SJCRH30 (cell line): ENCODE measurements at regions not wholly inside any gene's neighbourhood (a gene's known extent, or its start where the extent isn't known, plus 50 kb on each side); places are given as distances from the start of the nearest gene placed in this dataset.
A peak's percentile ranks its signal among the peaks of the same experiment; 100 is the strongest.
"Not testable (repeated sequence)": the region's sequence is repeated elsewhere in the genome, so short reads cannot be mapped to it uniquely, and the experiment has no call there.

Experiments used
- DNase-seq, 2 experiments: peaks; one replicate each; pipeline ENCODE4 v3.0.0-alpha.2; 2015 to 2020
- H3K27ac ChIP-seq: fragments of 250-450 bp; sonication (Bioruptor Pico); 2 replicates; pipeline ENCODE4 v1.5.1; 2020; ENCODE audit warnings: mild to moderate bottlenecking, moderate library complexity
- H3K27me3 ChIP-seq: fragments of 250-450 bp; sonication (Bioruptor Pico); 2 replicates; pipeline ENCODE4 v1.5.1; 2020; ENCODE audit warnings: mild to moderate bottlenecking, moderate library complexity
- H3K36me3 ChIP-seq: fragments of 250-450 bp; sonication (Bioruptor Pico); 2 replicates; pipeline ENCODE4 v1.5.1; 2020; ENCODE audit warnings: mild to moderate bottlenecking, moderate library complexity
- H3K4me1 ChIP-seq: fragments of 250-450 bp; sonication (Bioruptor Pico); 2 replicates; pipeline ENCODE4 v1.5.1; 2020; ENCODE audit warnings: mild to moderate bottlenecking, moderate library complexity
- H3K4me3 ChIP-seq: fragments of 250-450 bp; sonication (Bioruptor Pico); 2 replicates; pipeline ENCODE4 v1.5.1; 2020; ENCODE audit warnings: mild to moderate bottlenecking, moderate library complexity
- H3K9me3 ChIP-seq: fragments of 250-450 bp; sonication (Bioruptor Pico); replicated peaks from 2 replicates; pipeline ENCODE4 v1.5.1; 2020; ENCODE audit warnings: mild to moderate bottlenecking, moderate library complexity

DNA sequence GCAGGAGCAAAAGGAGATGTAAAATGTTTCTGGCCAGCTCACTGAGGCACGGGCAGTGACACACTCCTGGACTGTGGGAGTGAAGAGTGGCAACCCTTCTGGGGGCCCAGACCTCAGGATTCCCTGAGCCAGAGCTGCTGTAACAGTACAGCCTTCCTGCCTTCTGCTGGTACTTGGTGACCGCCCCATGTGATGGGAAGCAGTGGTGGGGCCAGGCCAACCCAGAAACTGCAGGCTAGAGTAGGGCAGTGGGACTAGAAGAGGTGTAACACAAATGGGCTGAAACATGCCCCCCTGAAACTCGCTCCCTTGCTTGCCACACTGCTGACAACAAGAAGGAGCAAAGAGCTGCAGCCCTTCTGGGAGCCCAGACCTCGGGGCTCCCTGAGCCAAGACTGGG, 217.1 kb upstream of the TRPC4 start:
- no peaks in the 10 kb centered on the region for H3K36me3 ChIP-seq
- H3K4me3 ChIP-seq = no peak overlapping the region
- H3K4me1 ChIP-seq = no peaks in the 10 kb centered on the region
- no peak for DNase-seq
- H3K27me3 ChIP-seq = no peaks in the 10 kb centered on the region
- no peaks in the 10 kb centered on the region for H3K9me3 ChIP-seq
- no peak overlapping the region for H3K27ac ChIP-seq

DNA sequence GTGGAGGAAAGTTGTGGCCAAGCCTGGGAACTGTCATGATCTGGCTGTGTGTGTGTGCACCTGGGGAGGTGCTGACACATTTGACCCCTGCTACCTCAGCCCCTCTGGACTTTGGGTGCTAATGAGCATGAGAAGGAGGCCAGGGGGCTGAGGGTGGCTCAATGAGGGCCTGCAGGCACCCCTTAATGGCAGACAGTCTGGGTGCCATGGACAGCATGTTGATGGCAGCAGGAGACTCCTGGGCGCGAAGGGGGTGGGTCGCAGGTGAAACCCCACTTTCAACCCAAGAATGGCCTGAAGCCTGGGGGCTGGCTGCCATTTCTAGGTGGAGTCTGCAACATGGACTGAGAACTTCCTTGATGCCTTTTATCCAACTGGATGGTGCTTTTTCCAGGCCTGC, 216.4 kb upstream of the TRPC4 start:
- no peaks in the 10 kb centered on the region for H3K27me3 ChIP-seq
- no peaks in the 10 kb centered on the region for H3K9me3 ChIP-seq
- no peak overlapping the region for H3K27ac ChIP-seq
- no peak overlapping the region for H3K4me3 ChIP-seq
- H3K4me1 ChIP-seq = no peaks in the 10 kb centered on the region
- no peak for DNase-seq
- no peaks in the 10 kb centered on the region for H3K36me3 ChIP-seq

DNA sequence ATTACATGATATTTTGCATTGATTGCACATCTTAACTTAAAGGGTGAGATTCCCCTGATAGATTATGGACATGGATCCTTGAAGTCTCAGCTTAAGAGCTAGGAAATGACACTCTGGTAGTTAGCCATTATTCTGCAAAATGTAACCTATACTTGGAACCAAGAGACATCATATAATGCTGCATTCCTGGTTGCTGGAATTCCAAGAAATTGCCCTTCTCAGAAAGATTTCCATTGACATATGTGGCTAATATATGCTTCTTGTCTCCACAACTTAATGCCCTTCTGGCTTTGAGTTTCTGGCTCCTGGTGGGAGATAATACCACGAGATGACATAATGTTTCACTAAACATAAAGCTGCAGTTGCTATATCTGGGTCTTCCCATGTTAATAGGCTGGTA, 204.4 kb upstream of the TRPC4 start:
- Histone ChIP-seq H3K27ac (no peak overlapping the region), H3K27me3 (no peaks in the 10 kb centered on the region), H3K4me3 (no peak overlapping the region), H3K36me3 (no peaks in the 10 kb centered on the region), H3K4me1 (no peaks in the 10 kb centered on the region), H3K9me3 (no peaks in the 10 kb centered on the region)
- no peak for DNase-seq

DNA sequence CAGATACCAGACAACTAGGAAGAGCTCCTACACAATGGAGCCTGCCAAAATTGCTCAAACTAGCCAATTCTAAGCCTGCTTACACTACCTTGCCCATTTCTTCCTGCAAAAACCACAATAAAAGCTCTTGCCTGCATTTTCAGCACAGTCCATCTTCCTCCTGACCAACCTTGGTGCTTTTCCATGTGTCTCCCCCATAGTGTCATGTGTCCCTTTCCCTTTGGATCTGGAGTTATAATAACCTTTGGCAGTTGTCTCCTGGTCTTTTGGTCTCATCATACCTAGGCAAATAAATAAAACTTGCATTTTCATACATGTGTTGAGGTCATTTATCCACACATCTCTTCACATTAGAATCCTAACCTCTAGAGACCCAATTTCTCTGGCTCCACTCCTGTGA, 203.1 kb upstream of the TRPC4 start:
- no peaks in the 10 kb centered on the region for H3K27me3 ChIP-seq
- no peaks in the 10 kb centered on the region for H3K36me3 ChIP-seq

DNA sequence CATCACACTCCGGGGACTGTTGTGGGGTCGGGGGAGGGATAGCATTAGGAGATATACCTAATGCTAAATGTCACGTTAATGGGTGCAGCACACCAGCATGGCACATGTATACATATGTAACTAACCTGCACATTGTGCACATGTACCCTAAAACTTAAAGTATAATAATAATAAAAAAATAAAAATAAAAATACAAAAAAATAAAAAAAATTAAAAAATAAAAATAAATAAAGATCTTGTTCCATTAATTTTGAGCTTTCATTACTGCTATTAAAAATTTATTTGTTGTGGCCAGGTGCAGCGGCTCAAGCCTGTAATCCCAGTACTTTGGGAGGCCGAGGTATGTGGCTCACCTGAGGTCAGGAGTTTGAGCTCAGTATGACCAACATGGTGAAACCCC, 201.8 kb upstream of the TRPC4 start:
- not testable (repeated sequence) for H3K4me3 ChIP-seq, H3K27me3 ChIP-seq, H3K27ac ChIP-seq, H3K36me3 ChIP-seq, DNase-seq, H3K4me1 ChIP-seq, H3K9me3 ChIP-seq

More for the DNA sequence above, 203.1 kb upstream of the TRPC4 start:
- Histone ChIP-seq H3K9me3 (no peaks in the 10 kb centered on the region), H3K4me1 (no peaks in the 10 kb centered on the region), H3K4me3 (no peak overlapping the region), H3K27ac (no peak overlapping the region)
- no peak for DNase-seq

DNA sequence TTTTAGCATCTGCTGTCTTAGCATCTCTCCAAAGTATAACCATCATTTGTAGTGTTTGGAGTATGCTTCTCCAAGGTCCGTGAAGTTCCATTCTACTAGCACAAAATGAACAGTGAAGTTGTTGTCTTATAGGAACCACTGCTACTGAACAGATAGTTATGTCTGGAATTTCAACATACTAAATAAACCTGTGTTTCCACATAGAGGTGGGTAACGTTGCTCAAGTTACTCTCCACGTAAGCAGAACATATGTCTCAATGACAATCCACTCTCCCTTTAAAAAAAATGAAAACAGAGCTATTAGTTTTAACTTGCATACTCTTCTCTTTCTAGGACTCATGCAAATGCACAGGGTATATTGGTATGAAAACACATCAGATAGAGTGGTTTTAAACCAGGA, 184.3 kb upstream of the TRPC4 start:
- Histone ChIP-seq H3K9me3 (no peaks in the 10 kb centered on the region), H3K27ac (no peak overlapping the region), H3K4me1 (no peaks in the 10 kb centered on the region), H3K4me3 (no peak overlapping the region), H3K27me3 (no peaks in the 10 kb centered on the region), H3K36me3 (no peaks in the 10 kb centered on the region)
- DNase-seq = no peak

DNA sequence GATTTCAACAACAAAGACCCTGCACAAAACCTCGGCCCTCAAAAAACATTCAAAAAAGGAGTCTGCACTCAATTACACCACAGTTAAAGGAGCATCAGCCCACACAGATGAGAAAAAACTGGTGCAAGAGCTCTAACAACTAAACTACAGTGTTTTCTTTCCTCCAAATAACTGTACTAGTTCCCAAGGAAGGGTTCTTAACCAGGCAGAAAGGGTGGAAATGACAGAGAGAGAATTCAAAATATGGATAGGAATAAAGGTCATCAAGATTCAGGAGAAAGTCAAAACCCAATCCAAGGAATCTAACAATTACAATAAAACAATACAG, 176.4 kb upstream of the TRPC4 start:
- DNase-seq = no peak
- H3K27me3 ChIP-seq = no peaks in the 10 kb centered on the region
- no peak overlapping the region for H3K27ac ChIP-seq
- no peaks in the 10 kb centered on the region for H3K9me3 ChIP-seq
- H3K4me3 ChIP-seq = no peak overlapping the region
- no peaks in the 10 kb centered on the region for H3K4me1 ChIP-seq
- H3K36me3 ChIP-seq = no peaks in the 10 kb centered on the region

DNA sequence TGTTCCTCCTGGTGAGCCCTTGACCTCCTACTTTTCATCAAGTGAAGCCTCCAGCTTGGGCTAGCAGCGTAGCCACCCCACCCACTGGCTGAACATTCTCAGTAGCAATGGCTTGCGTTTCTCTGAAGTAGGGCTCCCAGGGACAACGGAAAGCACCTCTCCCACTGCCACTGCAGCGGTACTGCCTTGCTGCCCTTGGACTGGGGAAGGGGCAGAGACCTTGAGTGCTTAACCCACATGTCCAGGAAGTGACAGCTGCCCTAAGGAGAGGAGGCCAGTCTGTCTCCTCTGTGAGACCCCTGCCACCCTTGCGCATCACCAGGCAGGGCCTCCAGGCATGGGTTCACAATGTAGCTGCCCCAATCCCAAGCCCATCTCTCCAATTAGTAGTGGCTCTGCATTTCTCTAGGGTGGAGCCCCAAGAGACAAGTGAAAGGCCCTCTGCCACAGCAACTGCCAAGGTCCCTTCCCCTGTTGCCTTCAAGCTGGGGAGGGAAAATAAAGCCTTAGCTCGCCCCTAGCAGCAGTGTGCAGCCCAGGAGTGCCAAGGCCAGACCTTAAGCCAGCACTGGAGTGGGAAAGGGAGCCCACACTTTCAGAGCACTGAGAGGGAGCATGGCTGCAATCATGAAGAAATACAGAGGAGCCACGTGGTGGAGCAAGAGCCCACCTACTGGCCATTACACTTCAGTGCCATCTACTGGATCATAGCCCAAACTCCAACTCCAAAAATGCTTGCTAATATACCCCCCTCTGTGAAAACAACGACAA, 175.9 kb upstream of the TRPC4 start:
- Histone ChIP-seq H3K27ac (no peak overlapping the region), H3K4me3 (no peak overlapping the region), H3K36me3 (no peaks in the 10 kb centered on the region), H3K9me3 (no peaks in the 10 kb centered on the region), H3K27me3 (no peaks in the 10 kb centered on the region), H3K4me1 (no peaks in the 10 kb centered on the region)
- peak; percentile 22 to 67 for DNase-seq

DNA sequence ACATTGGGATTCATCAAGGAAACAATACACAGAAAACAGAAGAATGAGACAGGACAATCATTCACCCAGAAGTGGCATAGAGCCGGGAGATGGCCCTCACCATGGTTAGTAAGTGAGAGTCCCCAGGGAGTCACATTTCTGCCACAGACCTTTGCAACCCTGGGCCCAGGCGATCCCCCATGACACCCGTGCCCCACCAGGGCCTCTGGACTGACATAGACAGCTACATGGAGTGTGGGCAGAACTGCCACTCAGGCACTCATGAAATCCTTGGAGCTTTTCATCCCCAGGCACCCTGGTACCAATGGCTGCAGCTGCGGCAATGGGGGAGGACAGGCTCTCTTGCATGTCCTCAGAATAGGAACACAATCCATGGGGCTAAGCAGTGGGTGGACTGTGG, 174.5 kb upstream of the TRPC4 start:
- no peaks in the 10 kb centered on the region for H3K4me1 ChIP-seq
- no peak for DNase-seq
- no peaks in the 10 kb centered on the region for H3K27me3 ChIP-seq
- no peak overlapping the region for H3K4me3 ChIP-seq
- H3K36me3 ChIP-seq = no peaks in the 10 kb centered on the region
- H3K27ac ChIP-seq = no peak overlapping the region
- no peaks in the 10 kb centered on the region for H3K9me3 ChIP-seq

DNA sequence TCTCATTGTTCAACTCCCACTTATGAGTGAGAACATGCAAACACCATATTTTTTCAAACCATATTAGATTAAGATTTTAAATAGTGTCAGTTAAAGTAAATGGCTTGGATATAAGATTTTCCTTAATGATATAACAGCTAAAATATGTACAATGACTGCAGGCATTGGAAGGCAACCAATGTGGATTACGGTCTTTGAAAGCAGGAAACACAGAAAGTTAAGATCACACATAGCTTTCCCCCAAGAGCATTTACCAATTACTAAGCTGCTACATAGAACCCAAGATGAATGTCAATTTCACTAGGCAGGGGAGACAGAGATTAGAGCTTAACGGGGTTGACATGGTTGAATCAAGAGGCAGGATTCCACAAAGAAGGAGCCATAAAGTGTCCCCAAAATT, 173.2 kb upstream of the TRPC4 start:
- Histone ChIP-seq H3K4me3 (no peak overlapping the region), H3K9me3 (no peaks in the 10 kb centered on the region), H3K27me3 (no peaks in the 10 kb centered on the region), H3K27ac (no peak overlapping the region), H3K4me1 (no peaks in the 10 kb centered on the region), H3K36me3 (no peaks in the 10 kb centered on the region)
- DNase-seq = no peak

DNA sequence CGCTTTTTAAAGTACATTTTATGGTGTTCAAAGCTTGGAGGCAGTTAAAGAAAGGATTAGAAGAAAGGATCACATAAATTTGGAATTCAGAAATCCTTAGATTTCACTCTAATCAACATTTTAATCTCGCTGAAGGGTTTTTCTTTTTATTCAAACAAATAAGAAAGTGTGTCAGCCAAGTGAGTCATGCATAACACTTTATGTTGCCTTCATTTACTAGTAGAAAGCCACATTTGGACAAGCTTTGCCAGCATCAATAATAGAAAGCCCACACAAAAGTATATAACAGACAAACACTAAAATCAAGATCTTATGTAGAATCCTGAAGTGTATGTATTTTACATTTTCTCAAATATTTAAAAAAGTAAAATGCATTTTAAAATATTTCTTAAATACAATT, 154.9 kb upstream of the TRPC4 start:
- no peaks in the 10 kb centered on the region for H3K27me3 ChIP-seq
- H3K4me3 ChIP-seq = no peak overlapping the region
- no peaks in the 10 kb centered on the region for H3K4me1 ChIP-seq
- H3K27ac ChIP-seq = no peak overlapping the region
- no peak for DNase-seq
- no peaks in the 10 kb centered on the region for H3K9me3 ChIP-seq
- H3K36me3 ChIP-seq = no peaks in the 10 kb centered on the region

DNA sequence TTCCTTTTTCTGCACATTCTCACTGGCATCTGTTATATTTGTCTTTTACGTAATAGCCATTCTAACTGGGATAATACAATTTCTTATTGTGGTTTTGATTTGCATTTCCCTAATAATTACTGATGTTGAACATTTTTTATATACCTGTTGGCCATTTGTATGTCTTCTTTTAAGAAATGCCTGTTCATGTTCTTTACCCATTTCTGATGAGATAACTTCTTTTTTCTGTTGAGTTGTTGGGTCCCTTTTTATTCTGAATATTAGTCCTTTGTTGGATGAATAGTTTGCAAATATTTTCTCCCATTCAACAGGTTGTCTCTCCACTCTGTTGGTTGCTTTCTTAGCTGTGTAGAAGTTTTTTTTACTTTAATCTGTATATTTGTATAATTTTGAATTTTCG, 147.7 kb upstream of the TRPC4 start:
- Histone ChIP-seq H3K9me3 (no peaks in the 10 kb centered on the region), H3K4me3 (no peak overlapping the region), H3K27me3 (no peaks in the 10 kb centered on the region), H3K27ac (no peak overlapping the region), H3K4me1 (no peaks in the 10 kb centered on the region), H3K36me3 (no peaks in the 10 kb centered on the region)
- DNase-seq = no peak

DNA sequence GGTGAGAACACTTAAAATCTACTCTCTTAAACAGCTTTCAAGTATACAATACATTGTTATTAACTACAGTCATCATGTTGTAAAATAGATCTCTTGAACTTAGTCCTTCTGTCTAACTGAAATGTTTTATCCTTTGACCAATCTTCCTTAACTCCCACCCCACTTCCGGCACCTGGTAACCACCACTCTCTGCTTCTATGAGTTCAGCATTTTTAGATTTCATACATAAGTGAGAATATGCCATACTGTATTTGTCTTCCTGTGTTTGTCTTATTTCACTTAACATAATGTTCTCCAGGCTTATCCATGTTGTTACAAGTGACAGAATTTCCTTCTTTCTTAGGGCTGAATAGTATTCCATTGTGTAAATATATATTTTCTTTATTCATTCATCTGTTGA, 144.1 kb upstream of the TRPC4 start:
- Histone ChIP-seq H3K36me3 (no peaks in the 10 kb centered on the region), H3K4me1 (no peaks in the 10 kb centered on the region), H3K27ac (no peak overlapping the region), H3K4me3 (no peak overlapping the region), H3K27me3 (no peaks in the 10 kb centered on the region), H3K9me3 (0 out of 2 replicates have a peak, but pooled peaks cover 3% of the 10 kb centered on the region)
- no peak for DNase-seq

DNA sequence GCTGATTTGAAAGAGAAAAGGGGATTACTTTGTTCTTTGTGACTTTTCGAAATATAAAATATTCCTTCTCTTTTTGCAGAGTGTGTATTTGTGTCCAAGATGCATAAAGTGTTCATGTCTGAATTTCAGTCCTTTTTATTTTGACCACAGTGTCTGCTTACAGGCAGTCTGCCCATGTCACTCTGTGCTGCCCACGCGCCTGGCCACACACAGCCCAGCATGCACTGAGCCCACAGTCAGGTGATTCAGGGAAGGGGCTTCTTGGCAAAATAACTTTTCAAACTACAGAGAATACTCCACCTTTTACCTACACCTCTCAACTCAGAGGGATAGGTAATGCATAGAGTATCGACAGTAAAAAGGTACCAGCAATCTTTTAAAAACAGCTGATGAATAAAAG, 142.5 kb upstream of the TRPC4 start:
- Histone ChIP-seq H3K27me3 (no peaks in the 10 kb centered on the region), H3K4me1 (no peaks in the 10 kb centered on the region), H3K9me3 (0 out of 2 replicates have a peak, but pooled peaks cover 3% of the 10 kb centered on the region), H3K4me3 (no peak overlapping the region), H3K36me3 (no peaks in the 10 kb centered on the region), H3K27ac (no peak overlapping the region)
- DNase-seq = no peak

DNA sequence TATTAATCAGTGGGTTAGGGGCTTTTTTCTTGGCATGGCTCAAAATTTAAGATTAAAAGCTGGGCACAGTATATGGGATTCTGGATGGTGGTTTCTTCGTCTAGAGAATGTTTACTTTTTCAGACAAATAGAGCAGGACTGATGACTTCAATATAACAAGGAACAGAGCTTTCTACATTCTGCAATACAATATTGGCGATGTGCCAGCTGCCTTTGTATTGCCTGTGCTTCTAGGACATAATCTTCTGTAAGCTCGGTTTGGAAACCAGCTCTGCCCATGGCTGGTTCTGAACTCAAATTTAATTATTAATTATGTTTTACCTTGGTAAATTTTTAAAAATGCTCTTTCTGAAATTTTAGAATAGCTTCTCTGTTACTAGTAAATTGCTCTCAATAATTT, 139.1 kb upstream of the TRPC4 start:
- H3K27me3 ChIP-seq = no peaks in the 10 kb centered on the region
- no peak overlapping the region for H3K4me3 ChIP-seq
- H3K27ac ChIP-seq = no peak overlapping the region
- H3K36me3 ChIP-seq = no peaks in the 10 kb centered on the region
- H3K4me1 ChIP-seq = no peaks in the 10 kb centered on the region
- H3K9me3 ChIP-seq = 0 out of 2 replicates have a peak, but pooled peaks cover 3% of the 10 kb centered on the region
- peak in 1 of 2 experiments; percentile 40 for DNase-seq

DNA sequence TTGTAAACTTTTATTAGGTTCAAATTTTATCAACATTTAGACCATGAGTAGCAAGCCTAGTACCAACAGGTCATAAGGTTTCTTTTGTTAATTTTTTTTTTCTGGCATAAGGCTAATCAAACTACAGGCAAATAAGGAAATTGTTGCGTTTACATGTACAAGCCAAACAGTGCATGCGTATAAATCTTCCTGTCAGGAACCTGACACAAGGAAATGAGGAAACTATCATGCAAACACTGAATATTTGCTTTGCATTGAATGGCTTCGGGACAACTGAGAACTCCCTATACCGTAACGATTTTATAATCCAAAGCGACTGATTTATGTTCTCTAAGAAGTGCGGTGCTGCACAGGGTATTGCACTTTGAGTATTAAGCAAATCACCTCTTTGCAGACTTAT, 133.0 kb upstream of the TRPC4 start:
- Histone ChIP-seq H3K27ac (no peak overlapping the region), H3K4me3 (no peak overlapping the region), H3K4me1 (no peaks in the 10 kb centered on the region), H3K9me3 (no peaks in the 10 kb centered on the region), H3K27me3 (no peaks in the 10 kb centered on the region), H3K36me3 (no peaks in the 10 kb centered on the region)
- no peak for DNase-seq
